ENCODE measurements at regions not wholly inside any gene's neighbourhood (a gene's known extent, or its start where the extent isn't known, plus 50 kb on each side); places are given as distances from the start of the nearest gene placed in this dataset.

DNA sequence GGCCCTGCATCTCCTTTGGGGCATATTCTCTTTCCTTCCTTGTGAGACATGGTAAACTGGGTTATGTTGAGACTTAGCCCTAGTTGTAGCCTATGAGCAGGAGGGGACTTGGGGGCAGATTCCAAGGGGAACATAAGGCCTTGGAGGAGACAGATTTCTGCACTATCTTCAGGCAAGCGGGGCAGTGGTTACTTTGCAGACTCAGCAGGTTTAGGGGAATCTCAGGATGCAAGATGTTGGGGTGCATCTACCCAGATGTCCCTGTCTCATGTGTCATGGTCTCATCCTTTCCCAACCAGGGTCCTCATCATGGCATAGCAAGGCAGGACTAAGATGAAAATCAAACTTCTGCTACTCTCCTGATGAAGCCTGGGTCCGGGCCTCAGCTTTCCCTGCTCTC, 58.6 kb upstream of the PTPRT start:
- WGBS, 4 donors = 73 to 89% (median 77%) methylated on average over 2 of the region's 2 CpGs
- Histone ChIP-seq H3K4me1 (replicated peaks in 1 of 2) (no peaks in the 10 kb centered on the region), H3K36me3 (replicated peaks in 1 of 2) (no peaks in the 10 kb centered on the region), H3K27me3 (peaks cover 3% of the 10 kb centered on the region), H3K27ac (no peak overlapping the region), H3K4me3 (no peak overlapping the region), H3K9me3 (replicated peaks in 1 of 3) (no peaks in the 10 kb centered on the region)
- no peak for DNase-seq
- intact Hi-C loops (cut with DNase I) = no loop called here
- TF ChIP-seq, protein P1, sequence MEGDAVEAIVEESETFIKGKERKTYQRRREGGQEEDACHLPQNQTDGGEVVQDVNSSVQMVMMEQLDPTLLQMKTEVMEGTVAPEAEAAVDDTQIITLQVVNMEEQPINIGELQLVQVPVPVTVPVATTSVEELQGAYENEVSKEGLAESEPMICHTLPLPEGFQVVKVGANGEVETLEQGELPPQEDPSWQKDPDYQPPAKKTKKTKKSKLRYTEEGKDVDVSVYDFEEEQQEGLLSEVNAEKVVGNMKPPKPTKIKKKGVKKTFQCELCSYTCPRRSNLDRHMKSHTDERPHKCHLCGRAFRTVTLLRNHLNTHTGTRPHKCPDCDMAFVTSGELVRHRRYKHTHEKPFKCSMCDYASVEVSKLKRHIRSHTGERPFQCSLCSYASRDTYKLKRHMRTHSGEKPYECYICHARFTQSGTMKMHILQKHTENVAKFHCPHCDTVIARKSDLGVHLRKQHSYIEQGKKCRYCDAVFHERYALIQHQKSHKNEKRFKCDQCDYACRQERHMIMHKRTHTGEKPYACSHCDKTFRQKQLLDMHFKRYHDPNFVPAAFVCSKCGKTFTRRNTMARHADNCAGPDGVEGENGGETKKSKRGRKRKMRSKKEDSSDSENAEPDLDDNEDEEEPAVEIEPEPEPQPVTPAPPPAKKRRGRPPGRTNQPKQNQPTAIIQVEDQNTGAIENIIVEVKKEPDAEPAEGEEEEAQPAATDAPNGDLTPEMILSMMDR (IDR thresholded peaks at IDR 0.05) = no peak
- TF ChIP-seq POLR2A (IDR thresholded peaks at IDR 0.05) = no peak

DNA sequence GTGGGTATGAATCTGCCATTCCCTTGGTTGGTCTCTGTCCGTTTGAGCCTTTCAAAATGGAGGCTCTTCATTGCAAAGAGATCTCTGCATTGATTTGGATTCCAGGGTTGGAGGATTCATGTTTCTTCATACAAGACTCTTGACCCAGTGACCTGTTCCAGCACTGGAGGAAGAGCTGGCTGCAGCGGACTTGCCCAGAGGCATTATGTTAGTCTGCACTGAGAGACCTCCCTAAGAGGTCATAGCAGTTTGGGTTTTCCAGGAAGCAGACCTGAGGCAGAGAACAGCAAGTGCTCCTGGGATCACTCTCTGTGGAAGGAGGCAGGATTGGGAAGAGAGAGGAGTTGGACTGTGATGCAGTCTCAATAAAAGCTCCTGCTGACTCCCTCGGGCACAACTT, 57.7 kb upstream of the PTPRT start:
- H3K27me3 ChIP-seq = peaks cover 3% of the 10 kb centered on the region
- TF ChIP-seq, protein P1 (IDR thresholded peaks at IDR 0.05) = no peak

DNA sequence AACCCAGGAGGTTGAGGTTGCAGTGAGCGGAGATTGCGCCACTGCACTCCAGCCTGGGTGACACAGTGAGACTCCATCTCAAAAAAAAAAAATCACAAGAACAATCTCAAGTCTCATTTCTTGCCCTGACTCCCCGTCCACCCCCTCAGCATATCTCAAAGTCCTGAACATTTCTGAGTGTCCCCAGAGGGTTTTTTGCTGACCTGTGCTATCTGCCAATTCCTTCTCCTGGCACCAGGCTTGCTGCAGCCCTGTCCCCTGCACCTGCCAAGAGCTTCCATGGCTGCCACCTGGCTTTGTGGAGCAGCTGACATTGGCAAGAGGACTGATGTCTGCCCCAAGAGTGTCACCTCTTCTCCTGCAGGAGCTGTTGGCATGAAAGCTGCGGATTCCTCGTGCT, 54.9 kb upstream of the PTPRT start:
- Histone ChIP-seq H3K4me1 (replicated peaks in 1 of 2) (no peaks in the 10 kb centered on the region), H3K4me3 (no peak overlapping the region), H3K27ac (no peak overlapping the region), H3K36me3 (replicated peaks in 1 of 2) (no peaks in the 10 kb centered on the region), H3K27me3 (peaks cover 3% of the 10 kb centered on the region), H3K9me3 (replicated peaks in 1 of 3) (no peaks in the 10 kb centered on the region)
- 71 to 87% (median 83%) methylated on average over 5 of the region's 5 CpGs for WGBS, 4 donors
- no peak for DNase-seq
- TF ChIP-seq, protein P1 (IDR thresholded peaks at IDR 0.05) = no peak
- no peak for TF ChIP-seq POLR2A (IDR thresholded peaks at IDR 0.05)
- intact Hi-C loops (cut with DNase I) = no loop called here

More for the DNA sequence above, 57.7 kb upstream of the PTPRT start:
- Histone ChIP-seq H3K27ac (no peak overlapping the region), H3K4me1 (replicated peaks in 1 of 2) (no peaks in the 10 kb centered on the region), H3K36me3 (replicated peaks in 1 of 2) (no peaks in the 10 kb centered on the region), H3K4me3 (no peak overlapping the region), H3K9me3 (replicated peaks in 1 of 3) (no peaks in the 10 kb centered on the region)
- intact Hi-C loops (cut with DNase I) = no loop called here
- DNase-seq = no peak
- WGBS, 4 donors = 48 to 75% (median 50%) methylated on average over 1 to 3 of the region's 3 CpGs

DNA sequence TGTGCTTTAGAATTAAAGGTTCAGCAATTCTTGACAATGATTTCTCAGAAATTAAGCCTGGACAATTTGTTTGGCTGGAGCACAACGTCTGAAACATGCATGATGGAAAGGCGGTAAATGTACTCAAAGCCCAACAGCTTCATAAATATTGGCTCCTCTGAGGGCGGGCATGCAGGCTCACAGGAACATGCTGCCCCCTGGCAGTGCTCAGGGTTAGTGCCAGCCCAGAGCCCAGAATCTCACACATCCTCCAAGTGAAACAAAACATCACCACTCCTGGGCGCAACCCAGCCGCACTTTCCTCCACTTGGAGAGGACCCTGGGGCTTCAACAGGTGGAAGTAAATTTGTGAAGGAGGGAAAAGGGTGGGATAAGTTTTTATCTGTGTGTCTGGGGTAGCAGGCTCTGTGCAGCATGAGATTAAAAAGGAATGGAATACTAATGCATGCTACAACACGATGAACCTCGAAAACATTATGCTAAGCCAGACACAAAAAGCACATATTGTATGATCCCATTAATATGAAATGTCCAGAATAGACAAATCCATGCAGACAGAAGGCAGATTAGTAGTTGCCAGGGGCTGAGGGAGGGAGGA, 54.1 kb upstream of the PTPRT start:
- DNase-seq = no peak
- no peak for TF ChIP-seq POLR2A (IDR thresholded peaks at IDR 0.05)
- TF ChIP-seq, protein P1 (IDR thresholded peaks at IDR 0.05) = no peak
- 51 to 59% (median 55%) methylated on average over 6 to 7 of the region's 7 CpGs for WGBS, 4 donors
- intact Hi-C loops (cut with DNase I) = no loop called here
- Histone ChIP-seq H3K9me3 (replicated peaks in 1 of 3) (no peaks in the 10 kb centered on the region), H3K4me1 (replicated peaks in 1 of 2) (no peaks in the 10 kb centered on the region), H3K4me3 (no peak overlapping the region), H3K36me3 (replicated peaks in 1 of 2) (no peaks in the 10 kb centered on the region), H3K27me3 (peaks cover 3% of the 10 kb centered on the region), H3K27ac (no peak overlapping the region)

Data from adrenal gland (tissue), 9 donors.